HG02759 (cell line): ENCODE measurements at regions not wholly inside any gene's neighbourhood (a gene's known extent, or its start where the extent isn't known, plus 50 kb on each side); places are given as distances from the start of the nearest gene placed in this dataset.

ENCODE experiments used
- ATAC-seq: cut with Tn5 transposase; IDR thresholded peaks from one replicate; pipeline ENCODE4 v1.9.1; 2021; ENCODE audit warnings: mild to moderate bottlenecking, moderate library complexity; ENCODE audit not compliant: unreplicated experiment

DNA sequence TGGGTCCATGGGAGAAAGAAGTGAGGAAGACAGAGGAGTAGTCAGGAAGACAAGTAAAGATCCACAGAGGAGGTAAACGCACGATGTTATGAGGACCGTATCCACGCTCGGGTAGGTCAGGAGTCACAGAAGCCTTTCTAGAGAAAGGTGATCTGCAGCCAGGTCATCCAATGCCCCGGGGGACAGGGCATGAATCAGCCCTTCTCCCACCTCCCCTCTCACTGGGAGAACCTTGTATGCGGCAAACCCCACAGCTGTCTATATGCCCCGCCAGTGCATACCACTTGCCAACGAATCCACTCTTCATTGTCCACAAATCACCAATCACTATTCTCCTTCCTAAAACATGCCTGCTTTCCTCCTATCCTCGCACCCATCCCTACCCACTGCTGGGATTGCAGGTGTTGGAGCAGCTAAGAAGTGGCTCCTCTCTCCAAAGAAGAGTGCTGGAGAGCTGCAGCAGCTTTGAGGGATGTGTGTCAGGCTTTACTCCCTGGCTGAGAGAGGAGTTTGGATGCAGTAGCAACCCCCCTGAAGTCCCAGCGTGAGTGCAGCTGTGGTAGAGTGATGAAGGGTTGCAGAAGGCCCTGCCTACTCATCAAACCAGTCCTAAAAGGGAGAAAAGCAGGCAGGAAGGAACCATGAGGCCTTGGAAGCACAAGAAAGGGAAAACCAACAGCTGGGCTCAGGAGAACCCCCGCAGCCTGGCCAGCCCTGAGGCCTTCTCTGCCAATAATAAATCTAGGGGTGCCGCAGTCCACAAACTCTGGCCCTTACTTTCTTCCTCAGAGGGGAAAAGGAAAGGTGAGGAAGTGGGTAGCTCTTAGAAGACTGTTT is 102.2 kb upstream of the GADD45A start:
- no peak for ATAC-seq

DNA sequence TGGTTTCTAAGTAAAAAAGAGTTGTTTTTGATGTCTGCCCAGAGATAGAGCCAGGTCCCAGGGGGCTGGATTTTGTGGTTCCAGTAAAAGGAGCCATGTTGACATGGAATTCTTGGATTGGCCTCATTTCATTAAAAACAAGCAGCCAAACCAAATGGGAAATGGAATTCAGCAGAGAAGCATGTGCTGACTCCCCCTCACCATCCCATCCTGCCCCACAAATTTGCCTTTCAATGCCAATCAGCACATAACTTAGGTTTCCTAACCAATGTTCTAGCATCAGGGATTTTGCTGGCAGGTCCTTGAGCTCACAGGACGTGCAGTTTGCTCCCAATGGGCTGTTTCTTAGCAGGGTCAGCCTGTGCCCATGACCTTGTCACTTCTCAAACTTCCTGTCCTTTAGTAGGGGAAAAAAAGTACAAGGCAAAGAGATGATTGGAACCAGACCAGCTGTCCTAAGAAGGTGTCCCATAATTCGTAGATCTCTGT is 101.5 kb upstream of the GADD45A start:
- ATAC-seq, result no peak

DNA sequence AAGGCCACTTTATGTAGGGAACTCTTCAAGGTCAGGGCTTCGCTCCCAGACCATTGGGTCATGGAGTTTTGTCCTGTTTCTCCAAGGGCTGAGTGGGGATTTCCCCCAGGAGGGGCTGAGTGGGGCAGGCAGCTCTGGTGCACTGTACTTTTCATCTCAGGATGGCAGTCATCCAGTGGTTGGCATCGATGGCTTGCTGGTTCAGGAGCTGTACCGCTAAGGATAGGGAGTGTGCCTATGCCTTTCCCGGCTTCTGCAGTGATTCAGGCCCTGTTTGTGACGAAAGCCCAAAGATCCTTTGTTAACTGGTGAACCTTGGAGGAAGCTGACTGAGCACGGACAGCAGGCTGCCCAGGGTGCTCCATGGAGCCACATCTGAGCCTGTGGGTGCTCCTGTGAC is 100.1 kb upstream of the GADD45A start:
- no peak for ATAC-seq

DNA sequence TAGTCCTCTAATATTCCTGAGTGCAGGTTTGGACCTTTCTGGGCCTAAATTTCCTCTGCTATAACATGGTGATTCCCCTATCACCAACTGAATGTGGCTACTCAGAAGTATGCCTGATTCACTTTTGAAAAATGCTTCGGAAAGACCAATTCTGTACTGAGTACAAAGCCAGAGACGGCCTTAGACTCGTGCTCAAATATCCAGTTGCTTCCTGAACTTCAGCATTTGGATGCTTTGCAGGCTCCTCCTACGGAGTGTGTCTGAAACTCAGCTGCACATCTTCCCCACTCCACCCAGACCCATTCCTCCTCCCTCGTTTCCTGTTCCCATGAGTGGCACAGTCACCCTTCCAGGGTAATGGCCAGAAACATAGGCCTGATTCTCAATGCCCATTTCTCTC is 98.4 kb upstream of the GADD45A start:
- no peak for ATAC-seq

DNA sequence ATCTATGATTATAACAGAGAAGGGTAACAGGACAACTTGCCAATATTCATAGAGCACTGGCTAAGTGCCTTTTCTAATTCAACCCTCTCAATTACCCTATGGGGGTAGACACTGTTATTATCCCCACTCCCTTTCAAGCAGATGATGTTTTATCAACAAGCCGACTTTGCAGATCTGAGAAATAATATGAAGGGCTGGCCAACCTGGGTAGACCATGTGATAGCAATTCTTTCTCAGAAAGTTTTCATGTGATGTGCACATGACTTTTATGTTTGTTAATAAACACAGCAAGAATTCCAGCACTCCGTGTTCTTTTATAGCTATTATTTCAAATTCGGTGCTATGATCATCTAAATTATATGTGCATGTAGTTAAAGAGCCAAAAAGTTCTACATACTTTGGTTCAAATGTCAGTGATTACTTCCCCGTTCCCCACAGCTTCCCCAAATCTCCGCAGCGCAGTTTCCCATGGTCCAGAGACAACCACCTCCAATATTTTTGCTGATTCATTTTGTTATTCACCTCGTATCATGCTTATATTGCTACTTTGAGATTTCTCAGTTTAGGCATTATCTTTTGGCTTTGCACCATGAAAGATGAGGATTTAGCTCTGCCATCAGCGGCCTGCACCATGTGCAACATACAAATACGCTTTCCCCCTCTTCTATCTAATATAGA is 96.7 kb upstream of the GADD45A start:
- ATAC-seq, result no peak

DNA sequence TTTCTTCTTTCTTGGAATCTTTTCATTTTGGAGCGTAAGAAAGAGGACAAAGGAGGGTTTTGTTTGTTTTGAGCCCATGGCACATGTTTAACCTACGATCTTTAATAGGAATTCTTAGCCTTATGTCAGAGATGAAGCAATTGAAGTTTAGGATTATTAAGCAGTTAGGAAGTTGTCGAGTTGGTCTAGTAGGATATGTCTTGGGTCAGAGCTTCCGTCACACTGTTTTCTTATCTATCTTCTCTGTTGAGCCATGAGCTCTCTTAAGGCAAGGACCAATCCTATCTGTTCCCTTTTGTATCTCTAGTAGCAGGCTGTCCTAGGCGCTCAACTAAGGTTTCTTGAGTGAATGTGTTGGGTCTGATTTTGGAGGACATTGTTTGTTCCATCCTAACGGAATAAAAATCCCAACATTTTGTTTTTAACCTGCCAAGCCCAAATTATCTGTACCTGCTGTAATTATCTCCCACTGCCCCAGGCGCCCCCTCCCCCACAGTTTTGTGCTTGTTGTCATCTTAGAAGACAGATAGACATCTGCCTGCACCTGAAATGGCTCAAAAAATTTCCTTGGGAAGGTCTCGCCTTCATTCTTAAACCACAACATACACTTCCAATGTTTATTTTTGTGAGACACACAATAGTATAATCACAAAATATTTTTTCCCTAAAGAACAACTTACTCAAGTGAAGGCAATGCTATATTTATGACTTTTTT is 95.3 kb upstream of the GADD45A start:
- no peak for ATAC-seq

DNA sequence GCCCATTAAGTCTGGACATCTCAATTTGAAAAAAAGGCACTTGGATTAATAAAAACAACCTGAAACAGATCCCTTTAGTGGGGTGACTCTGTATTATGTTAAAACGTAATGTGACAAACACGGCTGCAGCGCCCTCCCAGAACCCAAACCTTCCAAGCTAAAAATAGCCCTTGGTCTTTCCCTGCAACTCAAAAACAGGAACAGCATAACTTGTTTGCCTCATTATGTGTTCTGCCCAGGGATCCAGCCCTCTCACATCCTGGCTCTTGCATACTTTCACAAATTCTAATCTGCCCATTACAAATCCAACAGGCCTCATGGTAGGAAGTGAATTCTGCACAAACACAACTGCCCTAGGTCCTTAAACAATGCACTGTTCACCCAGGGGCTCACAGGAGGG is 94.7 kb upstream of the GADD45A start:
- ATAC-seq, result no peak

DNA sequence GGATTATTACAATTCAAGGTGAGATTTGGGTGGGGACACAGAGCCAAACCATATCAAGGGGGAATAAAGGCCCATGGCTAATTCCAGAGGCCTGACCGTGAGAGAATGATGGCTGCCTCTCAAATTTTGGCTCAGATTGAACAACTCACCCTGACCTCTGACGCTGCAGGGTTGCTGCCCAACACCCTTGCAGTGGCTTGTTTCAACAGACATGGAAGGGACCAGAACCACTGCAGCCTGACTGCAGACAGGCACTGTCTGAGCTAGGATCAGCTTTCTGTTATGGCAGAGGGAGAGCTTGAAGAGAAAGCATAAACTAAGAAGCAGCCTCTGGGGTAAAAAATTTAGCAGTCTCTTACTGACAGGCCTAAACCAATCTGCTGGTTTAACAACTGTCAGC is 90.2 kb upstream of the GADD45A start:
- ATAC-seq, result no peak

DNA sequence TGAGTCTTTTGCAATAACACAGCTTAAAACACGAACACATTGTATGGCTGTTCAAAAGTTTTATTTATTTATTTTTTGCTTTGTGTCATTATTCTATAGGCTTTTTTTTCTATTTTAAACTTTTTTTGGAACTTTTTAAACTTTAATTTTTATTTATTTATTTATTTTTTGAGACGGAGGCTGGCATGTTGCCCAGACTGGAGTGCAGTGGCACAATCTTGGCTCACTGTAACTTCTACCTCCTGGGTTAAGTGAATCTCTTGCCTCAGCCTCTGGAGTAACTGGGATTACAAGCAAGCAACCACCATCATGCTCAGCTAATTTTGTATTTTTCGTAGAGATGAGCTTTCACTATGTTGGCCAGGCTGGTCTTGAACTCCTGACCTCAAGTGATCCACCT is 88.3 kb upstream of the GADD45A start:
- no peak for ATAC-seq

DNA sequence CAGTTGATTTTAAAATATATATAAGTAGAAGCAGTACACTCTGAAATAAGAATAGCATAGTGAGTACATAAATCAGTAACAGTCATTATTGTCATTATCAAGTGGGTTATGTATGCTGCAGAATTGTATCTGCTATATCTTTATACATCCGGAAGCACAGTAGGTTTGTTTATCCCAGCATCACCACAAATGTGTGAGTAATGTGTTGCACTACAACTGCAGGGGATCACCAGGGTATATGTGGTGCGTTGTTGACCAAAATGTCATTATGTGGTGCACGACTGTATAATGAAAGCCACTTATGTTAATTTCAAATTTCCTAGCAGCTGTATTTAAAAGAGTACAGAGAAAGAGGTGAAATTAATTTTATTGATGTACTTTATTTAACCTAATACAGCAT is 87.7 kb upstream of the GADD45A start:
- ATAC-seq, result no peak

DNA sequence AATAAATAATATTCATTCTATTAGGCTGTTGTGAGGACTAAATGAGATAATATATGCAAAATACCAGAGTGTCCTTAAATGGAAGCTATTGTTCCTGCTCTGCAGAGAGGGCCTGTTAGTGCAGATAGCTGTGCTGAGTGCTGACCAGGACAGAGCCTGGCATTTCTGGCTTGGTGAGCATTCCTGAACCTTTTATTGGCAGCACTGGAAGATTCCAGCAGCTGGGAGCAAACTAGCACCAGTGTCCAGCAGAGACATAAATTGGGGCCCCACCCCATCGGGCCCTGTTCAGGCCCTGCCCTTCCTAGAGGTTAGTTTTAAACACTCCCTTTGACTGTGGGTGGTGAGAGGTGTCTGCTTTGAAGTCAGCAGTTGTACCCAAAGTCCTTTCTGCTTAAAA is 85.9 kb upstream of the GADD45A start:
- ATAC-seq, result no peak

DNA sequence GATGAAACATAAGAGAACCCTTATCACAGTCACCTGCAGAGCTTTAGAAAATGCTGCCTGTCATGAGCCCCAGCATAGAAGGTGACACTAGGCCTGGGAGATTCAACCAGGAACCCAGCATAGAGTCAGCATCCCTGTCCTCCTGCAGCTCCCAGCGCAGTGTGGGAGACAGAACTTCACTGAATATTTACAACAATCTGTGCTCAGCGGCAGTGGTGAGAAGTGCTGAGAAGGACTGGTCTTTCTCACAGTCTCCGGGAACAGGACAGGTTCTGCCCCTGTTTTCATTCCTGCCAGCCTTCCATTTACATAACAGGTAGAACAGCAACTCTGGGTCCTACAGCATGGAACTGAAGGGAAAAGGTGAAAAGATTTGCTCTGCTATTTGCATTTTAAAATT is 83.5 kb upstream of the GADD45A start:
- no peak for ATAC-seq

DNA sequence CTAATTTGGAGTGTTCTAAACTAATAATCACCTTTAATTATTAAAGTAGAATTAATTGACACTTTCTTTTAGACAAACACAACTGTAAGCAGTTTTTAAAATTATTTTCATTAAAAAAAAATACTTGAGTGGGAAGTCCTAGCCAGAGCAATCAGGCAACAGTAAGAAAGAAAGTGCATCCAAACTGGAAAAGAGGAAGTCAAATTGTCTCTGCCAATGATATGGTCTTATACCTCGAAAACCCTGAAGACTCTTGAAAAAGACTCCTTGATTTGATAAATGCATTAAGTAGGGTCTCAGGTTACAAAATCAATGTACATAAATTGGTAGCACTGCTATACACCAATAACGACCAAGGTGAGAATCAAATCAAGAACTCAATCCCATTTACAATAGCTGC is 83.0 kb upstream of the GADD45A start:
- ATAC-seq, result no peak

DNA sequence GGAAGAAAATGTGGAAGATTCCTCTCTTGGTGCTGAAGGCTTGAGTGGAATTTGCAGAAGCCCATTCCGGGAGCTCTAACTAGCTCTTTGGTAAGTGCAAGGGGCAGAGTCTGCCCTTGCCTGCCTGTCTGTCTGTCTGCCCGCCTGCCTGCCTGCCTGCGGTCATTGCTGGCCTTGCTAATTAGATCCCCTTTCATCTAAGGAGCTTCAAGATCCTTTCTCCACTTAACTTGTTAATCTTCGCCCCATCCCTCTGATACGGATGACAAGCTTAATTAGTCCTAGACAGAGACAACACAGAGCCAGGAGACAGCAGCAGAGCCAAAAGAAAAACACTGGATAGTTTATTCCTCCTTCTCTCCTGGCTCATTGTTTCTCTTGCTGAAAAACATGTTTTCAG is 80.2 kb upstream of the GADD45A start:
- no peak for ATAC-seq

DNA sequence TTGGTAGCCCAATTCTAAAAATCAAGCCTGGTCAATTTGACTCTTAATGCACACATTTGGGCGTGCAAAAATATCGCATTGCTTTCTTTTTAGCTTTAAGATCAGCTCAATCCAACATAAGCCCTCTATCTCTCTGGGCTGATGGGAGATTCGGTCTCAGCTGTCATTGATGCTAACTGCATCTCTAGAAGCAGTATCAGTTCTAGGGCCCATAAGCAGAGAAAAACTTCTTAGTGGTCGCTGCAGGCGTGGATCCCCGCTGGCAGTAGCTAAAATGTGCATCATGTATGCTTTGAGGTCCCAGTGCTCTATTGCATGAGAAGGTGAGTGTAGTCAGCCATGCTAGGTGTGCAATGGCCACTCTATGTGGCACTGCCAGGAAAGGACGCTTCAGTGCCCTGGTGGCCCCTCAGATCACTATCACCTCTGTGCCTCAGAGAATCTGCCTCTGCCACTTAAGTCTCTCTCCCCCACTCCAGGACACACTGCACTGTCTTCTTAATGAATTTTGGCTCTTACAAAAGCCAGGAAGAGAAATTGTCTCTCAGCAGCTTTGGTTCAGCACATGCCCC is 79.7 kb upstream of the GADD45A start:
- ATAC-seq, result no peak

DNA sequence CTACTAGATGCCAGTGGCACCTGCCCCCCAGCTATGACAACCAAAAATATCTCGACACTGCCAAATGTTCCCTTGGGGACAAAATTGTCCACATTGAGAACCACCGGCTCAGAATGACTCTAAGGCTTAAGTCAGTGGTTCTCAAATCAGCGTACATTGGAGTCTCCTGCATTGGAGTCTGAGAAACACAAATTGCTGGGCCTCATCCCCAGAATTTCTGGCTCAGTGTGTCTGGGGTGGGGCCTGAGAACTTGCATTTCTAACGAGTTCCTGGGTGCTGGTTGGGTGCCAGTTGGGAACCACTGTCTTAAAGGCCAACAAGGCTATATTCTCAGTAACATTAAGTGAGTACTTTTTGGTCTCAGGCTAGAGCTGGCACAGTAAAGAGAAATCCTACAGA is 77.7 kb upstream of the GADD45A start:
- ATAC-seq, result no peak

DNA sequence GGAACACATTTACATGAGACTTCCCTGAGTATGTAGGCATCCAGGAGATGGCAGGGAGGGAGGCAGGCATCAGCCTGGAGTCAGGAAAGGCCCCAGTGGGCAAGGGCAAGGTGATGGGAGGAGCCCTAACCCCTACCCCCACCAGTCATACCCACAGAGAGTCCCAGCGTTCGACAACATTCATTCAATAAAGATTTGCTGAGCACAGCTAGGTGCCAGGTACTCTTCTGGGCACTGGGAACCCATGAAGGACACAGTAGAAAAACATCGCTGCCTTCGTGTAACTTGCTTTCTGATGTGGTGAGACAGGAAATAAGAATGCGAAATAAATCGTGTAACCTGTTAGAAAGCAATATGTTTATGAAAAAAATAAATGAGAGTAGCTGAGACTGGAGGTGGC is 77.3 kb upstream of the GADD45A start:
- no peak for ATAC-seq

DNA sequence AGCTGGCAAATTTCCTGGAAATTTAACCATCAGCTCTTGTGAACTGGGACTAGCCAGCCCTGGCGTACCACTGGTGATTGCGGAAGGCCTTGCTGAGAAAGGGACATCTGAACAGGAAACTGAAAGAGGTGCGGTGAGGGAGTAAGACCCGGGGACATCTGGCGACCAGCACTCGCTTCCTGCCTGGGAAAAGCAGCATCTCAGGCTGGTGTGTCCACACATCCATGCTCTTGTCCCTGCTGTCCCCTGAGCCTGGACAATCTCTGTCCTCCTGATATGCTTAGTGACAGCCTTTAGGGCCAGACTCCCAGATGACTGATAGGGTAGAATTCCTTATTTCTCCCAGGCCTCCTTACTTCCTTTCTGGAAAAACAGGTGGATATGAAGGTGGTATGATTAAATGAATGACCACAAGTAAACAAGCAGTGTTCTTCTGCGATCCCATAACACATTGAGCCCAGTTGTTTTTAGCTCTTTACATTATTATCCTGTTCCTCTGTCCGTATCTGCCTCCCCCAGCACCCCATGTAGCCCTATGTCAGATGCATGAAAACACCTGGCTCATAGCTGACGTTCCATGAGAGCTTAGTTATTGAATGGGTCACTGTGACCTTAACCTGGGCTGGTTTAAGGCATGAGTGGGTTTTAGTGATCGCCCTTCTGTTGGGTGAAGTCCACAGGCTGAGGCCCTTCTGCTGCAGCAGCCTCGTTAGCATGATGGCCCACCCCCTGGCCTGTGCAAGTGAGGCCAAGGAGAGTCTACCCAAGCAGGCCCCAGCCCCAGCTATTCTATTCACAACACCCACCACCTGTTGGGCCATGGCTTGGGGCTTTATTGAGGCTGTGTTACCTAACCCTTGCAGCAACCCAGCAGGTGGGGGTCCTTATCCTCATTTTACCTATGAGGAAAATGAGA is 76.1 kb upstream of the GADD45A start:
- peak; percentile 16 for ATAC-seq

DNA sequence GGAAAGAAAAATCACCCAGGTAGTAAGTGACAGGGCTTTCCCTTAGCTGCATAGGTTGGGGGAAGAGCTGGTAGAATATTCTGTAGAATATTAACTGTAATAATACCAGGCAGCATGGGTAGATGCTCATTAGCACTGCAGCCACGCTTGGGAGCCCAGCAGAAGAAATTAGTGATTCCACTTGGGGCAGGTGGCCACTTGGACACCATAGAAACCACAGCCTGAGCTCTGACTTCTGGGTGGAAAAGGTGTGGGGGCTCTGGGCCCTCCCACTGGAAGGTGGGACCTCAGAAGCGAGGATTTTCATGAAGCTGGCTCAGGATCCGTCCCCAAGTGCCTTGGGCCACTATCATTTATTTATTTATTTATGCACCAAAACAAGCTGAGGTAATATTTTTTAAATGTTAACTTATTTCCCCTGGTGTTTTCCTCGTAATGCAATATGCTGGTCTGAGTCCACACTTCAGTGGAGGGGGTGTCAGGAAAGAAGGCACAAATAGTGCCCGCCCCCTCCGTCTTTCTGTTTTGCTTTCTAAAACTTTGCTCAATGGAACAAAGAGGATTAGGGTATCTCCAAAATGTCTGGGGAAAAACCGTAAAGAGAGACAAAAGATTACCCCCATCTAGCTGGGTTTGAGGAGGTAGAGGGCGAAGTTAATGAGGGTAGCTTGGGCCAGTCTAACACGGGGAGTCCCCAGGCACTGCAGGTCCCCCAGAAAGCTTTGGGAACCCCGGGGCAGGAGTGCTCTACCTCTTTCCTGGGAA is 75.2 kb upstream of the GADD45A start:
- ATAC-seq, result peak; percentile 59

DNA sequence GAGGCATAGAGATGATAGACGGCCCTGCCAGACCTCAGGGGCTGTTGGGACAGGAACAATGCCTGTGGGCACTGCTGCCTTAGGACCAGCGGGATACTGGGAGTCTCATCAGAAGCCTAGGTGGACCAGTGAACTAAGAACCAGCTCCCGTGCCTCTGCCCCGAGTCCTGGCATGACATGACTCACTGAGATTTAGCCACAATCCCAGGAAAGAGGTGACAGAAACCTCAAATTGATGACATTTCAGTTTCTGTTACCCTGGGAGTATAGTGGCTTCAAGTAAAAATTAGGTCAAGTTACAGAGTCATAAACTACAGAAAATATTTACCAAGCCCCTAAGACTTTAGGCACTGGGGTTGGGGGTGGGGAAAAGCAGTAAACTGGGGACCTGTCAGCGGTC is 74.6 kb upstream of the GADD45A start:
- ATAC-seq, result no peak
